ENCODE measurements at regions not wholly inside any gene's neighbourhood (a gene's known extent, or its start where the extent isn't known, plus 50 kb on each side); places are given as distances from the start of the nearest gene placed in this dataset.

- TF ChIP-seq, protein P1, sequence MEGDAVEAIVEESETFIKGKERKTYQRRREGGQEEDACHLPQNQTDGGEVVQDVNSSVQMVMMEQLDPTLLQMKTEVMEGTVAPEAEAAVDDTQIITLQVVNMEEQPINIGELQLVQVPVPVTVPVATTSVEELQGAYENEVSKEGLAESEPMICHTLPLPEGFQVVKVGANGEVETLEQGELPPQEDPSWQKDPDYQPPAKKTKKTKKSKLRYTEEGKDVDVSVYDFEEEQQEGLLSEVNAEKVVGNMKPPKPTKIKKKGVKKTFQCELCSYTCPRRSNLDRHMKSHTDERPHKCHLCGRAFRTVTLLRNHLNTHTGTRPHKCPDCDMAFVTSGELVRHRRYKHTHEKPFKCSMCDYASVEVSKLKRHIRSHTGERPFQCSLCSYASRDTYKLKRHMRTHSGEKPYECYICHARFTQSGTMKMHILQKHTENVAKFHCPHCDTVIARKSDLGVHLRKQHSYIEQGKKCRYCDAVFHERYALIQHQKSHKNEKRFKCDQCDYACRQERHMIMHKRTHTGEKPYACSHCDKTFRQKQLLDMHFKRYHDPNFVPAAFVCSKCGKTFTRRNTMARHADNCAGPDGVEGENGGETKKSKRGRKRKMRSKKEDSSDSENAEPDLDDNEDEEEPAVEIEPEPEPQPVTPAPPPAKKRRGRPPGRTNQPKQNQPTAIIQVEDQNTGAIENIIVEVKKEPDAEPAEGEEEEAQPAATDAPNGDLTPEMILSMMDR (conservative IDR thresholded peaks at IDR 0.05; ENCODE audit: low read depth in 2 of 2), result no peak
- TF ChIP-seq EZH2phosphoT487 (IDR thresholded peaks at IDR 0.05; ENCODE audit: unreplicated experiment), result no peak
- TF ChIP-seq POLR2AphosphoS5 (IDR thresholded peaks at IDR 0.05; ENCODE audit: low read depth), result no peak
- TF ChIP-seq EZH2 (IDR thresholded peaks at IDR 0.05; ENCODE audit: low read depth, unreplicated experiment), result no peak
- TF ChIP-seq CREB1 (CRISPR knock-in tag; IDR thresholded peaks at IDR 0.05; ENCODE audit: low read depth), result no peak
- TF ChIP-seq, protein P2, sequence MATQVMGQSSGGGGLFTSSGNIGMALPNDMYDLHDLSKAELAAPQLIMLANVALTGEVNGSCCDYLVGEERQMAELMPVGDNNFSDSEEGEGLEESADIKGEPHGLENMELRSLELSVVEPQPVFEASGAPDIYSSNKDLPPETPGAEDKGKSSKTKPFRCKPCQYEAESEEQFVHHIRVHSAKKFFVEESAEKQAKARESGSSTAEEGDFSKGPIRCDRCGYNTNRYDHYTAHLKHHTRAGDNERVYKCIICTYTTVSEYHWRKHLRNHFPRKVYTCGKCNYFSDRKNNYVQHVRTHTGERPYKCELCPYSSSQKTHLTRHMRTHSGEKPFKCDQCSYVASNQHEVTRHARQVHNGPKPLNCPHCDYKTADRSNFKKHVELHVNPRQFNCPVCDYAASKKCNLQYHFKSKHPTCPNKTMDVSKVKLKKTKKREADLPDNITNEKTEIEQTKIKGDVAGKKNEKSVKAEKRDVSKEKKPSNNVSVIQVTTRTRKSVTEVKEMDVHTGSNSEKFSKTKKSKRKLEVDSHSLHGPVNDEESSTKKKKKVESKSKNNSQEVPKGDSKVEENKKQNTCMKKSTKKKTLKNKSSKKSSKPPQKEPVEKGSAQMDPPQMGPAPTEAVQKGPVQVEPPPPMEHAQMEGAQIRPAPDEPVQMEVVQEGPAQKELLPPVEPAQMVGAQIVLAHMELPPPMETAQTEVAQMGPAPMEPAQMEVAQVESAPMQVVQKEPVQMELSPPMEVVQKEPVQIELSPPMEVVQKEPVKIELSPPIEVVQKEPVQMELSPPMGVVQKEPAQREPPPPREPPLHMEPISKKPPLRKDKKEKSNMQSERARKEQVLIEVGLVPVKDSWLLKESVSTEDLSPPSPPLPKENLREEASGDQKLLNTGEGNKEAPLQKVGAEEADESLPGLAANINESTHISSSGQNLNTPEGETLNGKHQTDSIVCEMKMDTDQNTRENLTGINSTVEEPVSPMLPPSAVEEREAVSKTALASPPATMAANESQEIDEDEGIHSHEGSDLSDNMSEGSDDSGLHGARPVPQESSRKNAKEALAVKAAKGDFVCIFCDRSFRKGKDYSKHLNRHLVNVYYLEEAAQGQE (IDR thresholded peaks at IDR 0.05; ENCODE audit: unreplicated experiment), result no peak
- TF ChIP-seq JUNB (IDR thresholded peaks at IDR 0.05; ENCODE audit: unreplicated experiment), result no peak
- TF ChIP-seq ZNF114 (CRISPR knock-in tag; IDR thresholded peaks at IDR 0.05), result no peak
These were observed 179.9 kb upstream of the CADM1 start for GRCh38 chr11:115684135-115684534.
